HG03354 (cell line): ENCODE measurements at regions not wholly inside any gene's neighbourhood (a gene's known extent, or its start where the extent isn't known, plus 50 kb on each side); places are given as distances from the start of the nearest gene placed in this dataset.

ENCODE experiments used
- ATAC-seq: cut with Tn5 transposase; IDR thresholded peaks from one replicate; pipeline ENCODE4 v1.9.1; 2021; ENCODE audit warnings: mild to moderate bottlenecking; ENCODE audit not compliant: unreplicated experiment, poor library complexity, severe bottlenecking

DNA sequence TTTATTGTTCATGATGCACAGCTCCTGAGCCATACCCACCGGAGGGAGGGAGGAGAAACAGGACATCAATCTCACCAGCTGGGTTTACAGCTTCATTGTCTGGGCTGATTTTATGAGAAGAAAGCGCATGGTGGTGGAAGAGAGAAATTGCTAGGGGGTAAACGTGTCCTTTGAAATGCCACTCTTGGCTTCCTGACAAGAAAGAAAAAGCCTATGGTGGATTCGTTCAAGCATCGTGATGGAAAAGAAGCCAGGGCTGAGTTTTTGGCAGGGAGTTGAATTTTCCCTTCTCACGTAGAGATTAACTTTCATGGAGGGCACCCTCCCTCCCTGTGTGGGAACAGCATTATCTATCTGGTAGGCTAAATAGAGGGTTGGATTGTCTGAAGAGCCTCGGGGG, 502.0 kb downstream of the SLC4A3 start:
- no peak for ATAC-seq

DNA sequence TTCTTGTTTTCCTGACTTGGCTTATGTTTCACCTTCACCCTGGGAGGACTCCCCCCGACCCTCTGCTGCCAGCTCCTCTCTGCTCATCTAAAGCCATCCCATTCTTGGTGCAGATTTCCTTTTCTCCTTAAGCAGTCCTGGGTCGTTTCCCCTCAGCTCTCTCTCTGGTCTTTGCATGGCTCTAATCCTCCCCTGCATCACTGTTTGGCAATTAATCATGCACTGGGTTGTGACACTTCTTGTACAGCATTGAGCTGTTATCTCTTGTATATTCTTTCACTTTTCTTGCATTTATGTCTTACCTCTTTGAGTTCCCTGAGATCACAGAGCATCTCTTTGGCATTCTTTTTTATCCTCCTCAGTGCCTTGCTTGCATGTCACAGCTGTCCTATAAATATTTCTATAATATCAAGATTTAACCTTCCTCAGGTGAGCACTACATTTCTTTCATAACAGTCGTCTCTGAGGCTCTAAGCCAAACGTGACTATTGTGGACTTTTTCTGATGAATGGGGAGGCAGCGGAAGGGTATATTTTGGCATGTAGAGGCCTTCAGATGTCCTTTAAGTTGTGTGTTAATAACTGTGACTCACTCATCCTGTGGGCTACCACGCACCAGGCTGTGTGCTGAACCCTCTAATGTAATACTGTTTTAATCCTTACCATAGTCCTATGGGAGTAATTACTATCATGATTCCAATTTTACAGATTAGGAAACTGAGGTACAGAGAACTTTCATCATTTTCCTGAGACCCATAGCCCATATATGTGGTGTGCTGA, 507.5 kb downstream of the SLC4A3 start:
- no peak for ATAC-seq

DNA sequence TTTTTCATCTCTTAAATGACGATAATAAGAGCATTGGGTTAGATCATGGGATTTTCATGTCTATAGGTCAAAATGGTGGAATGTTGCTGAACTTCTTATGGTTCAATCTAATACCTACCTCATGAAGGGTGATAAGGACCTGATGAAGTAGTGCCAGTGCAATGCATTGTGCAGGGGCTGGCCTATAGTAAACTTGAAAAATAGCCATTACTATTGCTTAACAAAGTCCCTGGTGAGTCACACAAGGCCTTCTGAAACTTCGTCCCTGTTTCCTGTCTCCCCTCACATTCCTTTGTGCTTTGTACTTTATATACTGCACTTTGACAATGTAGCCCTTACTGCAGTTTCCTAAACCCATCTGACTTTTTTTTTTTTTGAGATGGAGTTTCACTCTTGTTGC, 515.9 kb downstream of the SLC4A3 start:
- ATAC-seq, result no peak

DNA sequence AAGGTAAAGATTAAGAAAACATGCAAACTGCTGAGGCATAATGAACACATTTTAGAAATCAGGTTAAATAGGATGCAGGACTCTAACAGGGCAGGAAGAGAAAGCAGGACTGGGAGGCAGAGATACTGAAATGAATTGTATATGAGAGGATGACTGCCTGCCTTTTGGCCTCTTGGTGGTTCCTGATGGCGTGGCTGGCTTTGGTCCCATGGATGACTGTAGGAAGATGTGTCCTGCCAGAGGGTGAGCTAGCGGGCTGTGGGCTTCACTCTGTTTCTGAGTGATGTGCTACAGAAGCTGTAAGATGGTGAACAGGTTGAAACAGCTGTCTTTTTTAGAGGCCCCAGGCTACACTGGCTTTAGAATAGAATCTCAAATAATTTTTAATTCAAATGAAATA, 517.0 kb downstream of the SLC4A3 start:
- ATAC-seq, result no peak

DNA sequence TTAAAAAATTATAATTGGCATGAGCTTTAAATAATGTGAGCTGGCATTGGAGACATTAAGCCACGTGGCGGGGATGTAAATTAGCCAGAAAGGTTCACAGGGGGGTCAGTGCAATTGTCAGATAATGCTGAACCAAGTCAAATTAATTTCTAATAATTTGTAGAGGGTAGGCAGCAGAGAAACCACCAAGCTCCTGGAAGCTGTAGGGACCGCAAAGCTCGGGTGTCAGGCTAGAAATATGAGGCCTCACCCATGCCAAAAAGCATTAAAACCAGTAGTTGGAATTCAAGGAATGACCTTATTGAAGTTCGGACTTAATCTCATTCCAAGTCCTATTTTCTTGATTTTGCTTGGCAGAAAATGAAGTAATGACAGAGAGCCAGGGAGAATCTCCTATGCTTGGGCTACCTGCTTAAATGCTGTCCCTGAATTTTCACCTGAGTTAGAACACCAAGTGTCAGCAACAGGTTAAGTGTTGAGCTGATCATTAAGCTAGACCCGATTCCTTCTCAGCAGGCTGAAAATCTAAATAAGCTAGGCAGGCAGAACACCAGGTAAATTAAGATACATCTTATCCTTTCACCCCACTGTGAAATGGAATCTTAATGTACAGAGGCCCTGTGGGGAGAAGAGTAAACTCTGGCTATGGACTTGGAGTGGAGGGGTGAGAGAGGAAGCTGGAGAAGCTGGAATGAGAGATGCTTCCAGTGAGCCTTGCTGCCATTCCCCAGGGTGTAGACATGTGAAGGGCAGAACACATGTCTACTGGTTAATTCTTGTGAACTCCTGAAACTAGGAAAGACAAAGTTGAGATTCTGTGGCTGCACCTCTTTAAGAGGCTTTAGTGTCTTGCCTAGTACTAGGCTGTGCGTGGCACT, 520.0 kb downstream of the SLC4A3 start:
- ATAC-seq, result no peak

DNA sequence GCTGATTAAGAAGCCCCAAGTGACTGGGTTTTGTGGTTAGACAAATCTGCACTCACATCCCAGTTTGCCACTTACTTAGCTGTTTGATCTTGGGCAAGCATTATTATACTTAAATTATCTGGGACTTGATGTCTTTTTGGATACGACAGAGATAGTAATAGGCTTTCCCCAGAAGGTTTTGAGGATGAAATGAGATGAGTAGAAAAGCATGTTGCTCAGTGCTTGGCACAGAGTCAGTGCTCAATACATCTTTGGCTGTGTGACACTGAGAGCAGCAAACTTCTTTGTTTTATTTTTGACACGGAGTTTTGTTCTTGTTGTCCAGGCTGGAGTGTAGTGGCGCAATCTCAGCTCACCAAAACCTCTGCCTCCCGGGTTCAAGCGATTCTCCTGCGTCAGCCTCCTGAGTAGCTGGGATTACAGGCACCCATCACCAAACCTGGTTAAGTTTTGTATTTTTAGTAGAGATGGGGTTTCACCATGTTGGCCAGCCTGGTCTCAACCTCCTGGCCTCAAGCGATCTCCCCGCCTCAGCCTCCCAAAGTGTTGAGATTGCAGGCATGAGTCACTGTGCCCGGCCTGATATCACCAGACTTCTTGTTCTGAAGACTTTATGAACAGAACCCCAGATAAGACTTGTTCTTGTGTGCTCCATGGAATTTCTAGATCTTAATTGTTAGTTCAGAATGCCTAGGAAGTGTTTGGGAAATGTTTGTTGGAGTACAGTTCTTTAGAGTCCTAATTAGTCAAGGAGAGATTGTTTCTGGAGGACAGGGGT, 521.2 kb downstream of the SLC4A3 start:
- no peak for ATAC-seq

DNA sequence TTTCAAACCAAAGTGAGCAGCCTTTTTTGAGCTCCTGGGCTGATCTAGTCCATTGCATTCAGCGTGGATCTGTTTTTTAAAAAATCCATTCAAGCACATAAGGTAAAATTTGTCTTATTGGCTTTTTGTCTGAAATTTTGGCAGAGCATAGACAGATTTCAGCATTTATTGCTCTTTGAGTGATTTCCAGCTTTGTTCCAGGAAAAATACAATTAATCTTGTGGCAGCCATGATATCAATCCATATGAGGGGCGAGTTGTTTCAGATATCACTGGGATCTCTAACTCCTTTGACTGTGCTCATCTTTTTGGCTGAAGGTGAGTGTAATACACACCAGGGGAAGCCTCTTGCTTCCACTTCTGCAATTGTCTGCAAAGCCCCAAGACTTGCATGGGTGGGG, 523.9 kb downstream of the SLC4A3 start:
- no peak for ATAC-seq

DNA sequence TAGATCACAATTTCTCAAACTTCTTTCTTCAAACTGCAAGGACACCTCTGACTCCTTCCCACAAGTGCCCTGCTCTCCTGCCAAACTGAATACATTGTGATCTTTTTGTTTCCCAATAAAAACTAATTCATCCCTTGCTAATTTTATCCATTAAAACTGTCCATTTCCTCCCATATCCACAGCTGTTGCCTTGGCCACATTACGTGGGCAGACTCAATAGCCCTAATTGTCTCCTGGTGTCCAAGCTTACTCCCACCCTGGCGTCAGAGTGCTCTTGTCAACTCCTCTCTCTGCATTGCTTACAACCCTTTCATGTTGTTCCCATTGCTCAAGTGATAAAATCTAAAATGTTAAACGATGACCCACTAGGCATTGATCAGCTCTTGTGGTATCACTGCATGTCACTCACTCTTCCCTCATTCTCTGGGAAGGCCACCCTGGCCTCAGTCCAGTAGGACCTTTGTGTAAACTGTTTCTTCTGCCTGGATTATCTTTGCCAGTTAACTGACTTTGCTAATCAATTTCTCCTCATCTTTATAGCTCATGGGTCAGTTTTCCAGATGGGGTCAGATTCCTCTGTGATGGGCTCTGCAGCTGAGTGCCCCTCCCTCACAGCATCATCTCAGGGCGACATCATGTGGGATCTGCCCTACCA, 525.0 kb downstream of the SLC4A3 start:
- no peak for ATAC-seq

DNA sequence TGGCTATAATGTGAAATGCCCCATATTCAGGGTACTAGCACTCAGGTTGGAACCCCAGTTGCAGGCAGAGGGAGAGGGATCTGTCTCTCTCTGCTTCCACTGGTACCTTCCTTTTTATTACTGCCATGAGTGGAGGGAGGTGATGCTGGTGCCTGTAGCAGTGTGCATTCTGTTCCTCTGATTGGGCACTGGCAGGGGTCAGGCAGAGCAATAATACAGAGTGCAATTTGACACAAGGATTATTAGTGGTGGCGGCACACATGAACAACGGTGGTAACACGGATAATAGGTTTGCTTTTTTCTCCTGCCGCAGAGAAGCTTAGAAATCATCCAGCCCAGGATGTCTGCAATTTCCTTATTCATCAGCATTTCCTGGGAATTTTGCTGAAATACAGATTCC, 525.7 kb downstream of the SLC4A3 start:
- no peak for ATAC-seq

DNA sequence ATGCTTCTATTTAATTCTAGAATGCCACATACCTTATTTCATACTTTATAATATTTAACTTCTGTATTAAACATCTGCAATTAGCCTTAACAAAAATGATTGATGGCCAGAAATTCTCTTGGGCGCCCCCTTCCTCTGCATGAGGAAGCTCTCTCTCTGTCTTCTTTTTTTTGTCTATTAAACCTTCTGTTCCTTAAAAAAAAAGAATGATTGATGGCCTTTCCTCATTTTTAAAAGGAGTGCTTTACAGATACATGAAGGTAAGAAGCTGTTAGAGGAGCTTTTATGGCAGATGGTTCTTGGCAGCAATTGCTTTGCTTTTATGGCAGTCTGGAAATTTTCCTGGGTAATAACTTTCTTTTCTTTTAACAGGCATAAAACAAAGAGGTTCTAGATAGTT, 526.9 kb downstream of the SLC4A3 start:
- no peak for ATAC-seq

DNA sequence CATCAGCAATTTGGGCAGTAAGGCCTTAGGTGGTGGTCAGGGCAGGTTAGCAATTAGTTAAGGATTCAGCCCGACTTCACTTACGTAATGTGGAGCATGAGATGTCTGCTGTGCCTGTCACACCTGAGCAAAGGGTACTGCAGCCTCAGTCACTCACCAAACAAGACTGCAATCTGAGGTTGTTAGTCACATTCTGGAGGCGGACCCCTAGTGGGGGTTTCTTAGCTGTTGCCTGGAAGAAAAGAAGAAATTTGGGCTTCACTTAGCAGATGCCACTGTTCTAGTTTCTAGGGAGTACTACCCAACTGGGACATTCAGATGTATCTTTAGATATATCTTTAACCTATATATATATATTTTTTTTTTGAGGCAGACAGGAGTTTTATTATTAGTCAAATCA, 529.9 kb downstream of the SLC4A3 start:
- no peak for ATAC-seq

DNA sequence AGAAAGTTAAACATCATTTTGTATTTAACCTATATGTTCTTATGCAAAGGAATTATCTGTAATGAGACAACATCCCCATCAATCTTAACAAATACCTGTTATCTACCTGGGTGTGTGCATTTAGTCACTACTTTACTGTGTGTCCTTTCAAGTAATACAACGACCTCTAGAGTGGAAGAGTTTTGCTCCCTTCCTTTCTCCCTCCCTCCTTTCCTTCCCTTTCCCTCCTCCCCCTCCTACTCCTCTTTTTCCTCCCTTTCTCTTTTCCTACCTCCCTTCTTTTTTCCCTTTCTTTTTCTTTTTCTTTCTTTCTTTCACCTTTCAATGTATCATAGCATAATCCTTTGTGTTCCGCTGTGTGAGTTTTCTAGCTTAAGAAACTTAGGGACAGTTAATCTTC, 532.3 kb downstream of the SLC4A3 start:
- no peak for ATAC-seq

DNA sequence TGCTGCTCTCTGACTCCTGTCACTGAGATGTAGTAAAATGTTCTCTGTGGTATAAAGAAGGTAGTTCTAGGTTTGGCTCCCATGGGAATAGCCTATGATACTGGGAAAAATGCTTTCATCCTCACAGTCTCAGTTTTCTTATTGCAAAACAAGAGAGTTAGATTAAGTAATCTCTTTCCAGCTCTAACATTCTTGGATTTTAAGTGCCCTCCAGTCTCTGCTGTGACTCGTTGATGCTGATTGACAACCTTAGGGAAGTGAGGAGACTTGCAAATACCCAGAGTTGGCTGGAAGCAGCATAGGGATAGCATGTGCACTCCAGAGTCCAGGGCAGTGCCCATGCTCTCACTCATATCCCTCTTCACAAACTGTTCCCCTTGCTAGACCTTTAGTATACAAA, 534.9 kb downstream of the SLC4A3 start:
- no peak for ATAC-seq

DNA sequence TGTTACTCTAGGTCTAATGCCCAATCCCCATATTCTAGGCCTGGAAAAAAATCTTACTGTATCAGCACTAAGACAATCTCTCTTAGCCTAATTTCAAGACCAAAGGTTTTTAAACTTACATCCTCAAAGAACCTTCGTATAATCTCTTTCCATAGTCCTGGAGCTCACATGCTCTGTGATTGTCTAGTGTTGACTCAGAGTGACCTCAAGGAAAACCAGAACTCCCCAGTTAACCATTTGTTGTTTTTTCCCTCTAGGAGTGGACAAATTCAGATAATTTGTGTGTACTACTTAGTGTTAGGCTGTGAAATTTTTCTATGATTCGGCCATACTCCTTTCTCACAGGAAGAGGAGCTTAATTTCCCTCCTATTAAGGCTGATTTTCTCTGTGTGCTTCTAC, 536.1 kb downstream of the SLC4A3 start:
- no peak for ATAC-seq

DNA sequence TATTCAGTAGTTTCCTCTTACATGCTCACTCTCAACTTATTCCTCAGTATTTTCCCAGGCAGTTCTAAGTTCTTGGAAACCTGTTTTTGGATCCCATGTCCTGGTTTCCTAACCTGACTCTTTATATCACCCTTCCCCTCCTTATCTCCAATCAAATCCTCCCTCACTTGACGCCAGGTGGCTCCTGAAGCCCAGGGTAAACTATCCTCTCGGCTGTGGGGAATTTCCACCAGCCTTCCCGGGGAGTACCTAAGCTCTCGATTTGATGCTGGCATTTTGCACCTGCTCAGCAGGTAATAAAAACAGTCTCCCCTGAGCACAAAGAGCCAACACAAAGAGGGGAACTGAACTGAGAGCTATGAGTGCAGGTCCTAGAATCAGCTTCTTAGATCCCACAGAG, 538.0 kb downstream of the SLC4A3 start:
- ATAC-seq, result no peak

DNA sequence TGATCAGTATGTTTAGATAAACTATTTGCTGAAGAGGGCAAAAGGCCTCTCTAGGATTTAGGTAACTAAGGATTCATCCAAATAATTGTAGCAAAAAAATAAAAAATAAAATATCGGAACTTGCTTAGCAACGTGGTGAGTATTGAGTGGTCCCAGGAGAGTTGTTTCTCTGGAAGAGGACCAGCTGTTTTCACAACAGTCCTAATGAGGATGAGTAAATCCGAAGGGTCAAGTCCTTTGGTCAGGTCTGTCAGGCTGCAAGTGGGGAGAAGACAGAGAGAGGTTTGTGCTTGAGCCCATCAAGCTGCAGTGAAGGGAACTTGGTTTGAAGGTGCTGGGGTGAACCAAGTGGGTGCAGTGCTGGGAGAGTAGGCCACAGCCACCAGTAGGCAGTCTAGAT, 539.2 kb downstream of the SLC4A3 start:
- ATAC-seq, result no peak

DNA sequence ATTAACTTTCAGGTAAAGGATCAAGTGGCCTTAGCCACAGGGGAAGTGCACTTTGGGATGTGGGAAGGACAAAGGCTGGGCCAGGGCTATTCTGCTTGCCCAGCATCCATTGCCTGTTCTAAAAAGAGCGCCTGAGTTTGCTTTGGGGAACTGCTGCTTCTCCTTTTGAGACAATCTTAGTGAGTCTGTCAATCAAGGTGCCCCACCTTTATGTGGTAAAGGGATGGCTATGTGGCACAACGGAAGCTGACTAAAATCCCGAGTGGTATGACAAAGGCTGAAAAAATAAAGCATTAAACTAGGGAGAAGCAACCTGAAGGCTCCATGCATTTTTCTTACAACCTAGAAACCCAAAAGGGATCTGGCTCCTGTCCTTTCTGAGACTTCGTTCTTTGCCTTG, 540.5 kb downstream of the SLC4A3 start:
- no peak for ATAC-seq

DNA sequence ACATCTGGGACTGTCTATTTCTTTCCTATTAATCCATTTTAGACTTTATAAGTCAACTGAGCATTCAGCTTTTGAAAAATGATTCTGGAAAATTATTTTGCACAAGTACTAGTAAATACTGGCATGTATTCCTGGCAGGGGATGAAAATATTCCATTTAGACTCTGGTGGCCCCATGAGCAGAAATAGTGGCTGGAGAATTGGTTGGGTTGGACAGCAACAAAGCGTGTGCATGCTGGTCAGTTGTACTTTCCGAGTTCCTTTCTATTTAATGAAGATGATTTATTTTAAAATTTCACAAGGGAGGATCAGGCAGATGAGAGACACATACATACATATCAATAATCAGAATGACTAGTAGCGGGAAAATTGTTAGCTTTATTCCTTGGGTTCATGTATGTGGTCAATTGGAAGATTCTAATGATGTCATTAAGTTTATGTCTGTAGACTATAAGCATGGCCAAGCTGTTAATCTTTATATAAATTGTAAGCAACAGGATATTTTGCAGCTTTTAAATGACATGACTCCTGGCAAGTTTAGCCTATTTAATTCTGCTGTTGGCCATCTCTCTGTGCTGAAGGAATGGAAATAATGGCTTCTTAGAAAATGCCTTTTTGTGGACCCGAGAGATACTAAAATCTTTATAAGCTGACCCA, 541.6 kb downstream of the SLC4A3 start:
- no peak for ATAC-seq

DNA sequence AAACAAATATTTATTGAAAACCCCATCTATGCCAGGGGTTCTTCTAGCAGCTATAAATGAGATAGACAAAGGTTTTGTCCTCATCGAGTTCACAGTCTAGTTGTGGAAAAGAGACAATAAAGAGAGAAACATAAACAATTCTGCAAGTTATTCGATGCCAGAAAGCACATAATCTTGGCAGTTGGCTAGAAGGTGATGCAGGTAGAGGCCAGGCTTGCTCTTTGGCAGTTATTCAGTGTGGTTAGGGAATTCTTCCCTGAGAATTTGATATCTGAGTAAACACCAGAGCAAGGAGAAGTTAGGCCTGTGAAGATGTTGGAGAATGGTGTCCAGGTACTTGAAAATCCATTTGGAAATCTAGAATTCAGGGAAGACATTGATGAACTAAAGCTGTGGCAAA, 547.4 kb downstream of the SLC4A3 start:
- ATAC-seq, result no peak

DNA sequence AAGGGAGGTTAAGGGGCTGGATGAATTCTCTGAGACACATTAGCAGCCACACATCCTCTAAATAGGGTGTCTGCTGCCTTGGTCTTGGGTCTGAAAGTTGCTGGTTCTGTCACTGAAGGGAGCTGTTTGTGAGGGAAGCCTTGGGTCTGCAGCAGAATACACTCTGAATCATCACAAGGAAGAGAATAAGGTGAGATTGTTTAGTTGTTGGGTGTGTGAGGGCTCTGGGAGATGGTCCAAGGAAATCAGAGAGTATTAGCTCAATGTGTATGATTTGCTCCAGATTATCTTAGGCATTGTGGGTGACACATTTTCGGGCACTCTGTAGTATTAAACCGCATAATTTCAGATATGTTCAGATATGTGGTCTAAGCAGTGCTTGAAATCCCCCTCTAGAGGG, 548.5 kb downstream of the SLC4A3 start:
- no peak for ATAC-seq
